ENCODE measurements at regions not wholly inside any gene's neighbourhood (a gene's known extent, or its start where the extent isn't known, plus 50 kb on each side); places are given as distances from the start of the nearest gene placed in this dataset.
A peak's percentile ranks its signal among the peaks of the same experiment; 100 is the strongest.

DNA sequence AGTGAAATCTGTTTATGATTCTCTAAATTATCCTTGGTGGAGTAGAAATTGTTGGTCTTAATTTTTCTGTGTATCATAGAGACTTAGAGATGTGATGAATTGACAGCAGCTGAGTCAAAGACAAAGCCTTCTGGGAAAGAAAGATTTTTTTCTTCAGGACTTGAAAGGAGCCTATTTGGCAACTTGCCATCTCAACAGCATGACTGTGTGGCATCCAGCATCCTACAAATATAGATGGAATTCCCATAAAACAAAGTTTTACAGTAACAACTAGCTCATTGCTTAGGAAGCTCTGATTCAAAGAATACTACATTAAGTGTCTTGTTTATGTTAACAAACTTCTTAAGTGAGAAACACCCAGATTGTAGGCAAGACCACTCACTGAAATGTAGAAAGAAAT lies 79.2 kb upstream of the SETBP1 start:
- Histone ChIP-seq H3K4ac (ENCODE audit: low read depth, low read length) (no peak overlapping the region), H3K27me3 (ENCODE audit: insufficient read depth, low read length) (no peaks in the 10 kb centered on the region), H2BK12ac (ENCODE audit: low read length) (no peak overlapping the region), H3K14ac (ENCODE audit: low read length) (no peak overlapping the region), H4K12ac (ENCODE audit: low read depth, low read length) (no peak overlapping the region), H2BK120ac (ENCODE audit: insufficient read depth, low read length, poor library complexity) (no peak overlapping the region), H4K91ac (ENCODE audit: low read depth, low read length) (no peak overlapping the region), H4K8ac (ENCODE audit: low read depth, low read length) (no peak overlapping the region), H3K23ac (ENCODE audit: low read length) (no peak overlapping the region), H3K36me3 (ENCODE audit: control insufficient read depth in 1 of 2, insufficient read depth in 2 of 2, low read length in 2 of 2) (no peaks in the 10 kb centered on the region), H3K4me2 (ENCODE audit: low read length) (no peak overlapping the region), H3K4me3 (ENCODE audit: low read depth, low read length) (no peak overlapping the region), H3K4me1 (ENCODE audit: control insufficient read depth in 1 of 2, insufficient read depth in 2 of 2, low read length in 2 of 2) (peaks cover 0 to 3% of the 10 kb centered on the region in 2 experiments), H2BK5ac (ENCODE audit: low read depth, low read length, poor library complexity) (no peak overlapping the region), H3K79me1 (ENCODE audit: low read length) (no peaks in the 10 kb centered on the region), H3K9ac (ENCODE audit: low read length) (no peak overlapping the region), H3K79me2 (ENCODE audit: control insufficient read depth, insufficient read depth, low read length, poor library complexity) (no peaks in the 10 kb centered on the region), H2AK5ac (ENCODE audit: low read length) (no peak overlapping the region), H3K18ac (ENCODE audit: low read length) (no peak overlapping the region), H2AFZ (ENCODE audit: insufficient read depth, low read length, poor library complexity) (no peak overlapping the region), H3K9me3 (ENCODE audit: insufficient read depth, low read depth, low read length) (no peaks in the 10 kb centered on the region), H3K27ac (ENCODE audit: low read depth, low read length) (no peak overlapping the region)
- DNase-seq, result peak in 1 of 2 donors; percentile 68

DNA sequence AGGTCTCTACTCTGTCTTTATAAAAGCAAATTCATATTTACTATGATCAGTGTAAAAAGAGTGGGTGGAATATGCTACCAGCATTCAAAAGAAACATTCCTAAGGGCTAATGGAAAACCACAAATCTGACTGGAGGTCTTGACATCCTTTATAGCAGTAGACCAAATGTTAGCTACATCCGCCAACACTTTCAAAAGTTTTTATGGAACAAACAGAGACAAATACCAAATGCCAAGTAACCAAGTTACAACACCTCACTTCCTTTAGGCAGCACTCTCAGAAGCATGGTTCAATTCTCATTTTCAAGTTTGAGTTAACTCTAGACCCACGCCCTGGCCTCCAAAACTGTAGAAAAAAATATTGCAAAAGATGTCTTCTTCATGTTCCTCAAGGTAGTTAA lies 78.3 kb upstream of the SETBP1 start:
- no peaks in the 10 kb centered on the region for H3K79me2 ChIP-seq (ENCODE audit: control insufficient read depth, insufficient read depth, low read length, poor library complexity)
- H2BK12ac ChIP-seq (ENCODE audit: low read length), result no peak overlapping the region
- no peak overlapping the region for H4K91ac ChIP-seq (ENCODE audit: low read depth, low read length)
- peak in 1 of 2 donors; percentile 38 for DNase-seq
- no peak overlapping the region for H3K27ac ChIP-seq (ENCODE audit: low read depth, low read length)
- H2AFZ ChIP-seq (ENCODE audit: insufficient read depth, low read length, poor library complexity), result no peak overlapping the region
- no CpG with 5 or more reads among the region's 2 CpGs for WGBS (ENCODE audit: extremely low coverage, insufficient coverage, insufficient read length)
- H3K23ac ChIP-seq (ENCODE audit: low read length), result no peak overlapping the region
- no peaks in the 10 kb centered on the region for H3K79me1 ChIP-seq (ENCODE audit: low read length)
- H2AK5ac ChIP-seq (ENCODE audit: low read length), result no peak overlapping the region
- H3K36me3 ChIP-seq (ENCODE audit: control insufficient read depth in 1 of 2, insufficient read depth in 2 of 2, low read length in 2 of 2), result no peaks in the 10 kb centered on the region
- no peak overlapping the region for H3K4me3 ChIP-seq (ENCODE audit: low read depth, low read length)
- H4K8ac ChIP-seq (ENCODE audit: low read depth, low read length), result no peak overlapping the region
- H4K12ac ChIP-seq (ENCODE audit: low read depth, low read length), result no peak overlapping the region
- no peak overlapping the region for H2BK5ac ChIP-seq (ENCODE audit: low read depth, low read length, poor library complexity)
- no peaks in the 10 kb centered on the region for H3K27me3 ChIP-seq (ENCODE audit: insufficient read depth, low read length)
- H2BK120ac ChIP-seq (ENCODE audit: insufficient read depth, low read length, poor library complexity), result no peak overlapping the region
- H3K18ac ChIP-seq (ENCODE audit: low read length), result no peak overlapping the region
- H3K4me1 ChIP-seq (ENCODE audit: control insufficient read depth in 1 of 2, insufficient read depth in 2 of 2, low read length in 2 of 2), result peaks cover 0 to 3% of the 10 kb centered on the region in 2 experiments
- H3K9ac ChIP-seq (ENCODE audit: low read length), result no peak overlapping the region
- H3K4ac ChIP-seq (ENCODE audit: low read depth, low read length), result no peak overlapping the region
- H3K14ac ChIP-seq (ENCODE audit: low read length), result no peak overlapping the region
- H3K4me2 ChIP-seq (ENCODE audit: low read length), result no peak overlapping the region
- H3K9me3 ChIP-seq (ENCODE audit: insufficient read depth, low read depth, low read length), result no peaks in the 10 kb centered on the region

DNA sequence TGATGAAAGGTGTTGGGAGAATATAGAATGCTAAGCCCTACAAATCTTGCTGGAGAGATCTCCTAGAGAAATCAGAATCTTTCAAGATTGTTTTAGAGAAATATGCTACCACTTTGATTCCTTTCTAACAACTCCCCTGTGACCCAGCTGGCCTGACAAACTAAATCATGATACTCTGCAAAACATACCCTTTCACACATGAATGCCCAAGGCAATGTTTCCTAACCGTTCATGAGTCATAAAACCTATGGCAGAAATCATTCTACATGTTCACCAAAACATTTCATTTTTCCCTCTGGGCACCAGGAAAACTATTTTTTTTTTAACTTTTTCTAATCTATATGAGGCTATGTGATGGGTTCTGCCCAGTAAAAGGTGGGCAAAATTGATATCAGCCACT lies 77.8 kb upstream of the SETBP1 start:
- Histone ChIP-seq H3K9me3 (ENCODE audit: insufficient read depth, low read depth, low read length) (no peaks in the 10 kb centered on the region), H2BK12ac (ENCODE audit: low read length) (no peak overlapping the region), H3K14ac (ENCODE audit: low read length) (no peak overlapping the region), H3K36me3 (ENCODE audit: control insufficient read depth in 1 of 2, insufficient read depth in 2 of 2, low read length in 2 of 2) (no peaks in the 10 kb centered on the region), H3K79me1 (ENCODE audit: low read length) (no peaks in the 10 kb centered on the region), H3K23ac (ENCODE audit: low read length) (no peak overlapping the region), H2BK120ac (ENCODE audit: insufficient read depth, low read length, poor library complexity) (no peak overlapping the region), H4K91ac (ENCODE audit: low read depth, low read length) (no peak overlapping the region), H4K8ac (ENCODE audit: low read depth, low read length) (no peak overlapping the region), H2BK5ac (ENCODE audit: low read depth, low read length, poor library complexity) (no peak overlapping the region), H3K27ac (ENCODE audit: low read depth, low read length) (no peak overlapping the region), H3K4ac (ENCODE audit: low read depth, low read length) (no peak overlapping the region), H3K79me2 (ENCODE audit: control insufficient read depth, insufficient read depth, low read length, poor library complexity) (no peaks in the 10 kb centered on the region), H3K4me3 (ENCODE audit: low read depth, low read length) (no peak overlapping the region), H2AK5ac (ENCODE audit: low read length) (no peak overlapping the region), H4K12ac (ENCODE audit: low read depth, low read length) (no peak overlapping the region), H3K18ac (ENCODE audit: low read length) (no peak overlapping the region), H3K27me3 (ENCODE audit: insufficient read depth, low read length) (no peaks in the 10 kb centered on the region), H2AFZ (ENCODE audit: insufficient read depth, low read length, poor library complexity) (no peak overlapping the region), H3K9ac (ENCODE audit: low read length) (no peak overlapping the region), H3K4me2 (ENCODE audit: low read length) (no peak overlapping the region), H3K4me1 (ENCODE audit: control insufficient read depth in 1 of 2, insufficient read depth in 2 of 2, low read length in 2 of 2) (peaks cover 0 to 3% of the 10 kb centered on the region in 2 experiments)
- no CpG with 5 or more reads among the region's 1 CpG for WGBS (ENCODE audit: extremely low coverage, insufficient coverage, insufficient read length)
- peak; percentile 84 to 97 for DNase-seq

DNA sequence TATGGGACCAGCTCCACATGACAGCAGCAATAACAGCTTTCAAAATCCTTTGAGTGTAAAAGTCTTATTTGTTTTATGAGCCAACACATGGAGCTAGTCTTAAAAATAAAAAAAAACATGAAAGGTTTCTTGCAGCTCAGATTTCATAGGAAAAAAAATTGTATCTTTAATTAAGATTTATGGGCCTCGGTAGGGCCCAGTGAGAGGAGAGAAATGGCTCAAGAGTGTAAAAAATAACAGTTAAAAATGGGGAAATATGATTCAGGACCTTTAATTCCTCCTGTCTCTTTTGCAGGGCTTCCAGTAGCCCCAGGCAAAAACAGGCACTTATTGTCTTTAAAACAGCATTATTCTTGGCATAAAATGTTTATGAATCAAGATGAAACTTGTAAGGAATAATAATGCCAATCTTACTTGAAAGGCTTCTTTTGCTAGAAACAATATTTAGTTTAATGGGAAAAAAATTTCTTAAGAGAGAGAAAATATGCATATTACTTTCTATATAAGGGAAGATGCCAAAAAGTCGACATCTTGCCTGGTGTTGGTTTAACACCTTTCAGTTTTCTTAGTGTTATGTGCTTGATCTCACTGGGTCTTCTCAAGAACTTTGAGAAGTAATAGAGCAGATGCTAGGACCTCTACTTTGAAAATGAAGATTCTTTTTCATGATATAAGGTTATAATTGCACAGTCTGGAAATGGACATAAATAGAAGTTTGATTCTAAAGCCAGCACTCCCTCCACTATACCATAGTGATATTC lies 71.3 kb upstream of the SETBP1 start:
- Histone ChIP-seq H3K27me3 (ENCODE audit: insufficient read depth, low read length) (no peaks in the 10 kb centered on the region), H3K79me1 (ENCODE audit: low read length) (no peaks in the 10 kb centered on the region), H2BK120ac (ENCODE audit: insufficient read depth, low read length, poor library complexity) (no peak overlapping the region), H2BK12ac (ENCODE audit: low read length) (no peak overlapping the region), H3K4me2 (ENCODE audit: low read length) (no peak overlapping the region), H3K4me1 (ENCODE audit: control insufficient read depth in 1 of 2, insufficient read depth in 2 of 2, low read length in 2 of 2) (no peaks in the 10 kb centered on the region), H4K91ac (ENCODE audit: low read depth, low read length) (no peak overlapping the region), H3K4ac (ENCODE audit: low read depth, low read length) (no peak overlapping the region), H2AFZ (ENCODE audit: insufficient read depth, low read length, poor library complexity) (no peak overlapping the region), H3K14ac (ENCODE audit: low read length) (no peak overlapping the region), H2AK5ac (ENCODE audit: low read length) (no peak overlapping the region), H2BK5ac (ENCODE audit: low read depth, low read length, poor library complexity) (no peak overlapping the region), H3K79me2 (ENCODE audit: control insufficient read depth, insufficient read depth, low read length, poor library complexity) (no peaks in the 10 kb centered on the region), H4K8ac (ENCODE audit: low read depth, low read length) (no peak overlapping the region), H3K18ac (ENCODE audit: low read length) (no peak overlapping the region), H3K27ac (ENCODE audit: low read depth, low read length) (no peak overlapping the region), H3K9ac (ENCODE audit: low read length) (no peak overlapping the region), H3K4me3 (ENCODE audit: low read depth, low read length) (no peak overlapping the region), H4K12ac (ENCODE audit: low read depth, low read length) (no peak overlapping the region), H3K36me3 (ENCODE audit: control insufficient read depth in 1 of 2, insufficient read depth in 2 of 2, low read length in 2 of 2) (no peaks in the 10 kb centered on the region), H3K9me3 (ENCODE audit: insufficient read depth, low read depth, low read length) (no peaks in the 10 kb centered on the region), H3K23ac (ENCODE audit: low read length) (no peak overlapping the region)
- no peak for DNase-seq
- WGBS (ENCODE audit: extremely low coverage, insufficient coverage, insufficient read length), result no CpG with 5 or more reads among the region's 2 CpGs

Data from trophoblast cell (in vitro differentiated cells and primary cell).